D341Med (cell line): ENCODE measurements at regions not wholly inside any gene's neighbourhood (a gene's known extent, or its start where the extent isn't known, plus 50 kb on each side); places are given as distances from the start of the nearest gene placed in this dataset.
"Not testable (repeated sequence)": the region's sequence is repeated elsewhere in the genome, so short reads cannot be mapped to it uniquely, and the experiment has no call there.

Experiments used
- DNase-seq: peaks from one replicate; pipeline ENCODE4 v3.0.0; 2012; ENCODE audit warnings: low spot score

DNA sequence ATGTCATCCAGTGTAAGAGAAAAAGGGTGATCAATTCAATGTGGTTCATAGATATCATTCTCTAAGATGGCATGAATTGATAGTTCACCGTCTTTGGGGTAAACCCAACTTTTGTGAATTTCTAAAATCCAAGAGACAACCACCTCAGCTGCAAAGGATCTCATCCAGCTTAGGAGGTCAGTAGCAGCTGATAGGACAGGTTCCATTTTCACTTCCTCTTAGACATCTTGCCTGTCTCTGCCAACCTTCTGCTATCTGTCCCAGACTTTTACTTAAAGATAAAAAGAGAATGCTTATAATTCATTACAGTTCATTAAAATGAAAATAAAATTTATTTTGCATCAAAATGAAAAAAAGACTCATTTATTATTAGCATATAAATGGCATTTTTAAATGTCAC is 468.2 kb downstream of the XYLT1 start:
- DNase-seq = no peak

DNA sequence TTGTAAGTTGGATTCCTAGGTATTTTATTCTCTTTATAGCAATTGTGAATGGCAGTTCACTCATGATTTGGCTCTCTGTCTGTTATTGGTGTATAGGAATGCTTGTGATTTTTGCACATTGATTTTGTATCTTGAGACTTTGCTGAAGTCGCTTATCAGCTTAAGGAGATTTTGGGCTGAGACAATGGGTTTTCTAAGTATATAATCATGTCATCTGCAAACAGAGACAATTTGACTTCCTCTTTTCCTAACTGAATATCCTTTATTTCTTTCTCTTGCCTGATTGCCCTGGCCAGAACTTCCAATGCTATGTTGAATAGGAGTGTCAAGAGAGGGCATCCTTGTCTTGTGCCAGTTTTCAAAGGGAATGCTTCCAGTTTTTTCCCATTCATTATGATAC is 464.8 kb downstream of the XYLT1 start:
- not testable (repeated sequence) for DNase-seq

DNA sequence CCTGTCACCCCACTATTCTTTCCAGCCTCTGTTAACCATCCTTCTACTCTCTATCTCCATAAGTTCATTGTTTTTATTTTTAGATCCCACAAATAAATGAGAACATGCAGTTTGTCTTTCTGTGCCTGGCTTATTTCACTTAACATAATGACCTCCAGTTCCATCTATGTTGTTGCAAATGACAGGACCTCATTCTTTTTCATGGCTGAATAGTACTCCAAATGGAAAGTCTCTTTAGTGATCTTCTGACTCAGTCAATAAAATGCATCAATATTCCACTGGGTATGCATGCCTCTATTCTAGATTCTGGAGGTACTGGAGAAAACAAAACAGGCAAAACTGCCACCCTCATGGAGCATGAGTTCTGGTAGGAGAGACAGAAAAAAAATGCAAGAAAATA is 459.0 kb downstream of the XYLT1 start:
- DNase-seq = no peak

DNA sequence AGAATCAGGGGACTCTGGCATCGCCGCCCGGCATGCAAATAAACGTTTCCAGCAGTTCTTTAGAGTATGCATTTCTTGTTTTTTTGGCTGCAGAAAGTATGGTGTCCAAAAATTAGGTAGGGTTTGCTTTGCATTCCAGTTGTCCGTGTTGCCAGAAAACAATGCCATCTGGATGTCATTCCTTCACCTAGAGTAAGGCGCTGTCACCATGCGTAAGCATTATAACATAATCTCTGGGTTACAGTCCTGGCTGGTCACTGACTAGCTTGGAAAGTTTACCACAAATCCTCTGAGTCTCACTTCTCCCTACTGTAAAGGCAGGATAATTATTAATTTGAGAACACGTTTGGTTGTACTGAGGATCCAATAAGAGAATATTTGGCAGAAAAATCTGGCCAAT is 457.7 kb downstream of the XYLT1 start:
- no peak for DNase-seq

DNA sequence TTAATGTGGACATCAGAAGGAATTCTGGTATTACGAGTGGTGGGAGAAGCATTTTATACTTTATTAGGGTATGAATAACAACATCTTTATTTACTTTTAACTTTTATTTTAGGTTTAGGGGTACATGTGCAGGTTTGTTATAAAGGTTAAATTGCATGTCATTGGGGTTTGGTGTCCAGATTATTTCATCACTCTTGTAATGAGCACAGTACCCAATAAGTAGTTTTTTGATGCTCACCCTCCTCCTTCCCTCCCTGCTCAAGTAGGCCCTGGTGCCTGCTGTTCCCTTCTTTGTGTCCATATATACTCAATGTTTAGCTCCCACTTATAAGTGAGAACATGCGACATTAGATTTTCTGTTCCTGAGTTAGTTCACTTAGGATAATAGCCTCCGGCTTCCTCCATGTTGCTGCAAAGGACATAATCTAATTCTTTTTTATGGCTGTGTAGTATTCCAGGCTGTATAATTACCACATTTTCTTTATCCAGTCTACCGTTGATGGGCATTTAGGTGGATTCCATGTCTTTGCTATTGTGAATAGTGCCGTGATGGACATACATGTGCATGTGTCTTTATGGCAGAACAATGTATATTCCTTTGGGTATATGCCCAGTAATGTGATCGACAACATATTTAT is 456.2 kb downstream of the XYLT1 start:
- DNase-seq = no peak

DNA sequence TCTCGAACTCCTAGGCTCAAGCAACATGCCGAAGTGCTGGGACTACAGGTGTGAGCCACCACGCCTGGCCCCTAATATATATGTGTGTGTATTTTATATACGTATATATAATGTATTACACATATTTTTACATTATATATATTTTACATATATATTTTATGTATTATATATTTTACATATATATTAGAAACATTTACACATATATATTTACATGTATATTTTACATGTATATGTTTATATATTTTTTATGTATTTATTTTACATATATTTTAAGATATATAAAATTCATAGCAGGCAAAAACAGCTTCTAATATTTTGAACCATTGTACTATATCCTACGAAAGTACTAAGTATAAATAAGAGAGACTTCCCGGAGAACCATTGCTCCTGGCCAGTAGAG is 455.1 kb downstream of the XYLT1 start:
- no peak for DNase-seq

DNA sequence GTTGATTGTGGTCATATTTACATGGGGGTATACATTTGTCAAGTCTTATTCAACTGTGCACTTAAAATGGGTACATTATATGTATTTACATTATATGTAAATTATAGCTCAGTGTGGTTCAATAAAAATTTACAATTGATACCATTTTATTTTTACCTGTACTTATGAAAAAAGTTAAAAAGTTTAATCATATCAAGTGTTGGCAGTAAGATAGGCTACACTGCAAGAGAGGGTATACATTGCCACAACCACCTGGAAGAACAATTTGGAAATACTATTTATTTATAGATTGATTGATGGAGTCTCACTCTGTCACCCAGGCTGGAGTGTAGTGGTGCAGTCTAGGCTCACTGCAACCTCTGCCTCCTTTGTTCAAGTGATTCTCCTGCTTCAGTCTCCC is 453.3 kb downstream of the XYLT1 start:
- no peak for DNase-seq

DNA sequence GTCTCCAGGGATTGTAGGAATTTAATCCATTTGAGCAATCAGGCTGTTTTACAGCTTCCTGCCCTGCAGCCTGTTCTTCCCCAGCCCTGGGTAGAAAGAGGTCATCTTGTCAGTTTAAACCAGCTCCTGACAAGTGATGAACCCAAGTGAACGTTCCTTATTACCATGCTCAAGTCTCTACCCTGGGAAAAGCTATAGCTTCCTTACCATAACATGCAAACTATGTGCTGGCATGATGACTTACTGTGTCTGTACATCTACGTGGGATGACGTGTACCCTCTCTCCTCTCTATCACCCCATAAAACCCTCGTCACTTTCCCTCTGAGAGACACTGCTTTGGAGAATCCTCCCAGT is 452.2 kb downstream of the XYLT1 start:
- DNase-seq = no peak

DNA sequence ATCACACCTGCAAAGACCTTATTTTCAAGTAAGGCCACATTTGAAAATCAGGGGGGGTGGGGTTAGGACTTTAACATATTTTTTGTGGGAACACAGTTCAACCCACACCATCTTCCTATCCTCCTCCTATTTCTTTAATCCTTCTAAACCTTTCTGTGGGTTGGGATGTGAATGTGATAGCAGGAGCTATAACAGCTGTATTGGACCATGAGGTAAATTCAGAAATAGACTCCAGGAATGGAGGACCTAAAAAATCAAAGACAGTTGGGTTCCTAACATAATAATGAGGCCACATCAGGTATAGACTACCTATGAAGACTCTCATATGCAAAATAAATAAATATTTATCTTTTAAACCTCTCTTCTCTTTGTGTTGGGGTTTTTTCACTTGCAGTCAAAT is 451.4 kb downstream of the XYLT1 start:
- no peak for DNase-seq

DNA sequence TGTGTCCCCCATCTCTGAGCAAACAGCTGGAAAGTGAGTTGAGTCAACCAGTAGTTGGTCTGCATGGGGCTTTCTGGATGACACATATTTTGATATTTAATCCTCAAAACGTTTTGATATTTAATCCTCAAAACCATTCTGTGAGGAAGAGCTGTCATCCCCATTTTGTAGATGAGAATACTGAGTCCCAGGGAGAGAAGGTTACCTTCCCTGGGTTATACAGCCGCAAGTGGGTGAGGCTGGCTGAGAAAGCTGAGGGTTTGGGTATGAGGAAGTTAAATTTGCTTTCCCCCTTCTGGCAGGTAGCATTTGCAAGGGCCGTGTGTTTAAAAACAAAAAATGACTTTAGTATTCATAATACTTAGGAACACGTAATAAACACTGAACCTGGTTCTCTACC is 447.2 kb downstream of the XYLT1 start:
- DNase-seq = no peak

DNA sequence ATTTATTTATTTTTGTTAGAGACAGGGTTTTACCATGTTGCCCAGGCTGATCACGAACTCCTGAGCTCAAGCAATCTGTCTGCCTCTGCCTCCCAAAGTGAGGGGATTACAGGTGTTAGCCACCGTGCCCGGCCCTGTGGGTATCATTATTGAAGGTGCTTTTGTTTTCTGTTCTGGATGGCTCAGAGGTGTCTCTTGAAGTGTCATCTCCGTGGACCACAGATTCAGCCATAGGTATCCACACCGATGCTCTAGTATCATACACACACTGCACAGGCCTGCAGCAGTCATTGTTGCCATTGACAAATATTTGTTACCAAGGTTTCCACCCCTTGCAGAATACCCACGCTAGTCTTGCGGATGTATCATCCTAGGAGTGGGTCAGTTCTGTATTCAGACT is 446.2 kb downstream of the XYLT1 start:
- no peak for DNase-seq

DNA sequence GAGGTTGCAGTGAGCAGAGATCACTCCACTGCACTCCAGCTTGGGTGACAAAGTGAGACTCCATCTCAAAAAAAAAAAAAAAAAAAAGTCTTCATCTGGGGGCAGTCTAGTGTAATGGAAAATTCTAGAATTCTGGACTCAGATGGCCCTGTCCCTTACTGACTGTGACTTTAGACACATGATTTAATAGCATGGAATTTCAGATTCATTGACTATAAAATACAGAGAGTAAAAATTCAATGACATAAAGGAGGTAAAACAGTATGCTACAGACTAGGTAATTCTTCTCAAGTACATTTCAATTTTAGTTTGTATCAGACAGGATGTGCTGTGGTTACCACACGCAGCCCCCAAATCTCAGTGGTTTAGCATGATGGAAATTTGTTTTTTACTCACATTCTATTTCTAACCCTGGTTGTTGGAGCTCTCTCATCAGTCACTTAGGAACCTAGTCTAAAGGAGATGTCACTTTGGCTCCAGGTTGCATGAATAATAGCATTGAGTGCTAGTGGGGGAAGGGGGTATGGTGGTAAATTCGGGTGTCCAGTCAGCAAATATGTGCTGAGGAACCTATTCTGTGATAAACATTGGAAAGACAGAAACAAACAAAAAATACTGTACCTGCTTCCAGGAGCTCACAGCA is 444.0 kb downstream of the XYLT1 start:
- no peak for DNase-seq

DNA sequence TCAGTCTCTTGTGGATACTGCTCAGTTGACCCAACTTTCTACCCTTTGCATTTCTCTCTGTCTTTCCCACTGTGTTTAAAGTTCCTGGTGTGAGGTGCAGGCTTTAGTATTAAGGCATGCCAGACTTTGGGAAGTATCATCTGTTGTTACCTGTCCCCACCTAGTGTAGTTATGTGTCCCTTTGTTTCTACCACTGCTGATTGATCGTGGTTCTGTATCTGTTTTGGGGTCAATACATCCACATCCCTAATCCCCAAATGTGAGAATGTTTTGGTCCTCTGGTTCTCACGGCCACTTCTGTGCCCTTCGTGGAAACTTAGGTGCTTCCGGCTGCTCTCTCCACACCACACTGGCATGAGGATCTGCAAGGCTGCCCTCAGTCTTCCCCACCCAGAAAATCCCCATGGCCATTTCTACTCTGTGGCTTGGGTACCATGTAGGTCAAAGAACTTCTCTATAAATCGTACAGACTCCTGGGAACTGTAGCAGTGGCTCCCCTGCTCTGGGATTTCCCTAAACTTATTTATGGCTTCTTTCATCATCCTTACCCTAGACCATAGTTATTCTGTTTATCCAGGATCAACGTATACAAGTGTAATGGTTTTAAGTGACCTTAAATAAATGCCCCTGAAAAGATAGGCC is 443.2 kb downstream of the XYLT1 start:
- no peak for DNase-seq

DNA sequence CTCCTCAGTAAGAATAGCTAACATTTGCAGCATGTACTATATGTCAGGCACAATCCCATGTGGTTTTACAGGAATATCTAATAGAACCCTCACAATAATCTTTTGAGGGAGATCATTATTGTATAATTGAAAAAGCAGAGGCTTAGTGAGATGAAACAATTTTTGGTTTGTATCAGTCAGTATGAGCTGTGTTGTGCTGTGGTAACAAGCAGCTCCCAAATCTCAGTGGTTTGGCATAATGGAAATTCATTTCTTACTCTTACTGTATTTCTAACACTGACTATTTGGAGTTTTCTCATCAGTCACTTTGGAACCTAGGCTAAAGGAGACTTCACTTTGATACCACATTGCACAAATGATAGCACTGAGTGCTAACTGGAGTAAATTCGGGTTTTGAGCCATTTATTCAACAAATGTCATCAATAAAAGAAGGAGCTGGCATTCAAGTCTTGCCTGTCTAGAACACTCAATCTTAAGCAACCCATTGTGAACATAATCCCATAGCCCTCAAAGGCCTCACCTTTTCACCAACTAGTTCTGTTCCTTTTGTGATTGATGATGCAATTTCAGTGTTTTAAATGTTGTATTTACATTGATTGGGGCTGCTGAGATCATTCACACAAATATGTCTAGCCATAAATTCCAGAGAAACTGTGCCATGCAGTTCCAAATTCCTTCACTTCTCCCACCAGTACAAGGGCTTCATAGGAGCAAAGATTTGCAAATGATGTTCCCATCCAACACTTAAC is 441.0 kb downstream of the XYLT1 start:
- DNase-seq = no peak

DNA sequence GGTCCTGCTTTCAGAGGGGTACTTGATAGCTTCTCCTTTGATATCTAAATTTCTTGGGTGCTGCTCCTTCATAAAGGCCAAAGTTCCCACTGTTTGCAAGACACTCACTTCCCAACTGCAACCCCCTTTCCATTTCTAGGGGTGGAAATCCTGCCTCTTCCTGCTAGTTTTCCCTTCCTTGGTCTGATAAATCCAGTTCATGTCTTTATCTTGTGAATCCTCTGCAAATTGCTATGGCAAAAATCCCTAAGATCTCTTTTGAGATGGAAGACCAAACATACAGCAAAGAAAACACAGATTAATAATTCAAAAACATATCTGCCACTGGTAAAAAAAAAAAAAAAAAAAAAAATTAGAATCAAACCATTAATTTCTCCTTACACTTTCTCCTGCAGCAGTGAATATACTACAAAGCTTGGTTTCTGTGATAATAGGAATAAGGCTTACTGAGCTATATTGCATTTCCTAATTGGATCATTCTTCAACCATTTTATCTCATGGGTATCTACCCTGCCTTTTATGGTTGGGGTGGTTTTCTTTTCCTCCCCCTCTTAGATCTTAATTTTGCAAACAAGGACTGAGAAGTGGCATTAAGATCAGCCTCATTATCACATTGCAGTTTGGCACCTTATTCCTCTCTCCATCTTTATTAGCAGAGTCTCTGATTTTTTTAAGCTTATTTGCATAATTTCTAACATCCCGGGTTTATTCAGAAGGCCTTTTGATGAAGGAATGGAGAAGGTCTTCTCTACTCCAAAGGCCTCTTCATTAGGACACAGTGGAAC is 439.1 kb downstream of the XYLT1 start:
- no peak for DNase-seq

DNA sequence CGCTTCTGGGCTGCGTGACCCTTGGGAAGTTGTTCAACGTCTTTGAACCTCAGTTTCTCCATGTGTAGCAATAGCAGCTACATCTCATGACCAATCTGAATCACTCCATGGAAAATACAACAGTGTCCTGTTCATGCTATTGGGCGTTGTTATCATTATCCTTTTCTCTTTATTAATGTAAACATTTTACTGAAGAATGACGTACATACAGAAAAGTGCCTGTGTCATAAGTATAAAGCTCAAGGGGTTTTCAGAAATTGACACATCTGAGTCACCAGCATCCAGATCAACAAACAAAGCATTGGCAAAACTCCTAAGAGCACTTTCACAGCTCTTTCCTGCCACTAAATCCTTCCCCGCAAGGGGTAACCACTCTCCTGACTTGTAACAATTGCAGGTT is 438.4 kb downstream of the XYLT1 start:
- no peak for DNase-seq

DNA sequence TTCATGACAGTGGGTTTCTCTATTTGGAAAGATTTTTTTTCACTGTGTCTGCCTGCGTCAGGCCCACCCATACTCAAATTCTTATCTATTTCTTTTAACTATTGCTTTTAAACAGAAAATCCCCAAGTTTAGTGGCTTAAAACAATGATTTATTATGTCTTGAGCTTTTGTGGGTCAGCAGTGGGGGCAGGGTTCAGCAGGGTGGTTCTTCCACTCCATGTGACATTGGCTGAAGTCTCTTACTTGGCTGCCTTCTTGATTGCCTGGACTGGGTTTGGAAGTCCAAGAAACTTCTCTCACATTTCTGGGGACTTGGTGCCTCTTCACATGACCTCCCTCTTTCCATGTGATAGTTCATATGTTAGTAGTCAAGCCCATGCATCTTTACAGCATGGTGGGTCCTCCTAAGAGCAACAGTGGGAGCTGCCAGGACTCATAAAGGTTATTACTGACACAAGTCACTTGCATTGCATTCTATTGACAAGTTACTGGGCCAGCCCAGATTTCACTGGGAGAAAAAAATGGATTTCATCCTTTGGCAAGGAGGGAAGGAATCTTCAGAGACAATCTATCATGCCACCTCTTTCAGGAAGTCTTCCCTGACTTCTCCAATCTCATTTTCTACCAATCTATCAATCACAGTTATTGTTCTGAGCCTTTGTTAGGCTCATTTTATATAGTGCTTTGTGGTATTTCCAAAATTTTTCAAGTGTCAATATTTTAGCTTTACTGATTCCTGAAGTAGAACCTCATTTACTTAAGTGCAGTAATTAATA is 436.1 kb downstream of the XYLT1 start:
- DNase-seq = no peak

DNA sequence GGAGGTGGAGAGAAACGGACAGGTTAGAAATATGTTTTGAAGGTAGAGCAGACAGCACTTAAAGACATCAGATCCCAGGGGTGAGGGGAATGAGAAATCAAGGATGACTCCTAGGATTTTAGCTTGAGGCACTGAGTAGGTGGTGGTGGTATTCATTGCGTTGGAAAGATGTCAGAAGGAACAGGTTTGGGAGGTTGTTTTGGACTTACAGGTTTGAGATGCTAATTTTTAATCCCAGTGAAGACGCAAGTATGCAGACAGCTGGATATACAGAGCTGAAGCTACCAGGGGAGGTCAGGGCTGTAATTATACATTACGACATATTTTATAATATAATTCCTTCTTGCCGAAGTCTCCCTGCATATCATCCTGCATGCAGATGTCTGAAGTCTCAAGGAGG is 433.3 kb downstream of the XYLT1 start:
- DNase-seq = no peak

DNA sequence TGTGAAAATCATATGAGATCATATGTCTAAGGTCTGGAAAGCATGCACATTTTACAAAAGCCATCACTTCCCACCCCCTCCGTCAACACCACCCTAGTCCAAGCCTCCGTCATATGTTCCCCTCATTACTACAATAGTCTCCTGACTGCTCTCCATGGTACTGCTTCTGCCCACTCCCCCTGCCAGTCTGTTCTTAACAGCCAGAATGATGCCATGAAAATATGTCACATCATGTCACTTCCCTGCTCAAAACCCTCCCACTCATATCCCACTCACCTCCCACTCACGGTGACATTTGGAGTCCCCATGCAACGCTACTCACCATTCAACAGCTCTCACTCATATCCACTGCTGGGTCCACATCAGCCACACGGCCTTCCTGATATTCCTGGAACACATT is 432.3 kb downstream of the XYLT1 start:
- no peak for DNase-seq

DNA sequence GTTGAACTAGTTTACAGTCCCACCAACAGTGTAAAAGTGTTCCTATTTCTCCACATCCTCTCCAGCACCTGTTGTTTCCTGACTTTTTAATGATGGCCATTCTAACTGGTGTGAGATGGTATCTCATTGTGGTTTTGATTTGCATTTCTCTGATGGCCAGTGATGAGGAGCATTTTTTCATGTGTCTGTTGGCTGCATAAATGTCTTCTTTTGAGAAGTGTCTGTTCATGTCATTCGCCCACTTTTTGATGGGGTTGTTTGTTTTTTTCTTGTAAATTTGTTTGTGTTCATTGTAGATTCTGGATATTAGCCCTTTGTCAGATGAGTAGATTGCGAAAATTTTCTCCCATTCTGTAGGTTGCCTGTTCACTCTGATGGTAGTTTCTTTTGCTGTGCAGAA is 421.7 kb downstream of the XYLT1 start:
- DNase-seq = not testable (repeated sequence)

DNA sequence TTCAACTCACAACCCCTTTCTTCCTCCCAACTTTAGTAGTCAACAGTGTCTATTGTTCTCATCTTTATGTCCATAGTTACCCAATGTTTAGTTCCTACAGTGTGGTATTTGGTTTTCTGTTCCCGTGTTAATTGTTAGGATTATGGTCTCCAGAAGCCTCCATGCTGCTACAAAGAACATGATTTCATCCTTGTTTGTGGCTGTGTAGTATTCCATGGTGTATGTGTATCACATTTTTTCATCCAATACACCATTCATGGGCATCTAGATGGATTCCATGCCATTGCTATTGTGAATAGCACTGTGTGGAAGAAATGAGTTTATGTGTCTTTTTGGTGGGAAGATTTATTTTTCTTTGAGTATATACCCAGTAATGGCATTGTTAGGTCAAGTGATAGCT is 420.3 kb downstream of the XYLT1 start:
- DNase-seq = no peak
